B cell (primary cell): ENCODE measurements at regions not wholly inside any gene's neighbourhood (a gene's known extent, or its start where the extent isn't known, plus 50 kb on each side); places are given as distances from the start of the nearest gene placed in this dataset.

Experiments
- ATAC-seq: fragments of 200-7000 bp; cut with Tn5 transposase; one replicate; pipeline ENCODE4 v1.10.0; 2021; ENCODE audit warnings: low read depth, mild to moderate bottlenecking, moderate number of reproducible peaks, moderate library complexity
- CTCF ChIA-PET: fragments of 350-600 bp; sonication (Branson Sonifier 250); formaldehyde crosslinking; loops from one replicate; lab custom pipeline; 2021; ENCODE audit warnings: antibody characterized with exemption, inconsistent platforms; lab: Charles Lee
- POLR2A ChIA-PET: fragments of 350-600 bp; sonication (Branson Sonifier 250); formaldehyde crosslinking; loops from one replicate; lab custom pipeline; 2021; ENCODE audit warnings: antibody characterized with exemption; lab: Charles Lee
- DNase-seq: peaks from one replicate; pipeline ENCODE4 v3.0.0; 2013
- H2AFZ ChIP-seq: 2 replicates; pipeline ENCODE4 v1.6.1; 2012; ENCODE audit warnings: mild to moderate bottlenecking, low read depth, low read length; ENCODE audit not compliant: insufficient read depth, poor library complexity, severe bottlenecking
- H3K27ac ChIP-seq, 2 donors: 1 replicate in 1 of 2; 2 replicates in 1 of 2; pipeline ENCODE4 v1.5.1; 2012 to 2013; ENCODE audit warnings: low read length in 2 of 2, mild to moderate bottlenecking in 2 of 2, moderate library complexity in 1 of 2
- H3K27me3 ChIP-seq, 4 experiments: fragments of 200-600 bp in 1 of 4; sonication (generic) in 1 of 4; replicated peaks in 1 of 4; 1 replicate in 2 of 4; 2 replicates in 2 of 4; pipeline versions ENCODE4 v1.6.1 to v1.7.0; 2013 to 2016; ENCODE audit warnings: low read length in 3 of 4, mild to moderate bottlenecking in 2 of 4, mixed read lengths in 1 of 4, moderate library complexity in 1 of 4; ENCODE audit not compliant: insufficient read depth in 4 of 4, control insufficient read depth in 3 of 4; ENCODE audit errors: control extremely low read depth in 1 of 4
- H3K36me3 ChIP-seq, 2 experiments: replicated peaks in 1 of 2; 1 replicate in 1 of 2; 2 replicates in 1 of 2; pipeline versions ENCODE4 v1.6.1 to v1.7.1; 2013; ENCODE audit warnings: low read length in 1 of 2; ENCODE audit not compliant: insufficient read depth in 2 of 2, control insufficient read depth in 1 of 2; ENCODE audit errors: control extremely low read depth in 1 of 2, extremely low read depth in 1 of 2
- H3K4me1 ChIP-seq, 2 donors: fragments of 200-600 bp in 1 of 2; sonication (generic) in 1 of 2; 1 replicate in 1 of 2; 2 replicates in 1 of 2; pipeline versions ENCODE4 v1.5.1 to v1.6.1; 2013 to 2017; ENCODE audit warnings: low read length in 2 of 2; ENCODE audit not compliant: control insufficient read depth in 2 of 2, insufficient read depth in 2 of 2
- H3K4me2 ChIP-seq: replicated peaks from 2 replicates; pipeline ENCODE3; 2012; ENCODE audit warnings: mild to moderate bottlenecking, low read depth, low read length; ENCODE audit not compliant: poor library complexity, severe bottlenecking
- H3K4me3 ChIP-seq, 5 experiments: fragments of 200-600 bp in 1 of 5; sonication (generic) in 1 of 5; 1 replicate in 3 of 5; 2 replicates in 2 of 5; pipeline versions ENCODE4 v1.5.1 to v1.7.0; 2011 to 2016; ENCODE audit warnings: low read length in 4 of 5, mild to moderate bottlenecking in 4 of 5, low read depth in 2 of 5, control low read depth in 1 of 5, moderate library complexity in 1 of 5; ENCODE audit not compliant: insufficient read depth in 1 of 5; ENCODE audit errors: control extremely low read depth in 1 of 5, extremely low read depth in 1 of 5
- H3K79me2 ChIP-seq: fragments of 200-600 bp; sonication (generic); one replicate; pipeline ENCODE4 v1.6.0; 2016; ENCODE audit warnings: low read length; ENCODE audit not compliant: control insufficient read depth, insufficient read depth
- H3K9ac ChIP-seq: fragments of 200-600 bp; sonication (generic); 2 replicates; pipeline ENCODE4 v1.6.1; 2017; ENCODE audit warnings: mild to moderate bottlenecking, low read length, moderate library complexity
- H3K9me3 ChIP-seq, 3 donors: one replicate each; pipeline versions ENCODE4 v1.6.1 to v1.7.1; 2013; ENCODE audit warnings: low read length in 2 of 3; ENCODE audit not compliant: control insufficient read depth in 2 of 3, insufficient read depth in 1 of 3; ENCODE audit errors: control extremely low read depth in 1 of 3
- H4K20me1 ChIP-seq: 2 replicates; pipeline ENCODE4 v1.6.0; 2012; ENCODE audit warnings: mild to moderate bottlenecking, low read length; ENCODE audit not compliant: insufficient read depth, control insufficient read depth, poor library complexity, severe bottlenecking
- H3K27ac Mint-ChIP-seq: one replicate; pipeline ENCODE4 v1.8.0; 2021; ENCODE audit warnings: mixed read lengths
- H3K27me3 Mint-ChIP-seq: one replicate; pipeline ENCODE4 v1.8.0; 2021; ENCODE audit warnings: mixed read lengths
- H3K4me1 Mint-ChIP-seq: one replicate; pipeline ENCODE4 v1.8.0; 2021; ENCODE audit warnings: mixed read lengths
- H3K4me3 Mint-ChIP-seq: one replicate; pipeline ENCODE4 v1.8.0; 2021; ENCODE audit warnings: mixed read lengths
- H3K9me3 Mint-ChIP-seq: one replicate; pipeline ENCODE4 v1.8.0; 2022; ENCODE audit warnings: mixed read lengths; ENCODE audit not compliant: insufficient read depth
- CTCF ChIP-seq: fragments of 200-600 bp; IDR thresholded peaks from one replicate; pipeline ENCODE4 v1.8.0; 2022; ENCODE audit warnings: antibody characterized with exemption, mild to moderate bottlenecking
- EZH2 ChIP-seq: IDR thresholded peaks from 2 replicates; pipeline ENCODE4 v1.6.1; 2012; ENCODE audit warnings: borderline replicate concordance, low read depth, mild to moderate bottlenecking, moderate library complexity, low read length; ENCODE audit not compliant: insufficient read depth, poor library complexity, severe bottlenecking
- WGBS: methylation state at CpG from one replicate; pipeline ENCODE4 v1.1.5; 2013; ENCODE audit warnings: missing lambda C conversion rate; ENCODE audit not compliant: insufficient coverage; 5-methylcytosine and 5-hydroxymethylcytosine counted together
- intact Hi-C: fragments of 100-400 bp; cut with micrococcal nuclease; formaldehyde crosslinking; loops from one replicate; pipeline ENCODE4 v1.10.0; 2022

GRCh38 chr2:102943251-102943650 is 181.4 kb downstream of the TMEM182 start:
- ChIA-PET CTCF (no interaction called here), POLR2A (no interaction called here)
- Histone ChIP-seq H3K9me3 (no peaks in the 10 kb centered on the region), H3K4me2 (no peak overlapping the region), H3K9ac (no peak overlapping the region), H2AFZ (no peak overlapping the region), H4K20me1 (no peaks in the 10 kb centered on the region), H3K4me1 (no peaks in the 10 kb centered on the region), H3K79me2 (no peaks in the 10 kb centered on the region), H3K36me3 (no peaks in the 10 kb centered on the region), H3K4me3 (no peak overlapping the region), H3K27ac (no peak overlapping the region), H3K27me3 (no peaks in the 10 kb centered on the region)
- WGBS = 60% methylated on average over 1 of the region's 2 CpGs
- Mint-ChIP-seq H3K4me1 (no peaks in the 10 kb centered on the region), H3K9me3 (no peaks in the 10 kb centered on the region), H3K4me3 (no peak overlapping the region), H3K27me3 (no peaks in the 10 kb centered on the region), H3K27ac (no peak overlapping the region)
- intact Hi-C loops = no loop called here
- no peak for TF ChIP-seq CTCF
- no peak for TF ChIP-seq EZH2
- DNase-seq (no peak), ATAC-seq (no peak)

- ChIA-PET POLR2A (no interaction called here), CTCF (no interaction called here)
Measured at GRCh38 chr2:102950371-102950946, 188.6 kb downstream of the TMEM182 start.

More at GRCh38 chr2:102950371-102950946, 188.6 kb downstream of the TMEM182 start:
- ATAC-seq (no peak), DNase-seq (no peak)
- H3K27ac ChIP-seq = no peak overlapping the region
- H3K4me2 ChIP-seq = no peak overlapping the region
- intact Hi-C loops = no loop called here
- H3K36me3 ChIP-seq = no peaks in the 10 kb centered on the region
- no peak overlapping the region for H2AFZ ChIP-seq
- H3K27me3 ChIP-seq = no peaks in the 10 kb centered on the region
- no peaks in the 10 kb centered on the region for H3K9me3 Mint-ChIP-seq
- no peak overlapping the region for H3K4me3 ChIP-seq
- no peaks in the 10 kb centered on the region for H4K20me1 ChIP-seq
- H3K27ac Mint-ChIP-seq = no peak overlapping the region
- H3K9ac ChIP-seq = no peak overlapping the region
- no peaks in the 10 kb centered on the region for H3K4me1 Mint-ChIP-seq
- no peaks in the 10 kb centered on the region for H3K9me3 ChIP-seq
- H3K4me3 Mint-ChIP-seq = no peak overlapping the region
- TF ChIP-seq EZH2 (no peak), CTCF (no peak)
- H3K27me3 Mint-ChIP-seq = no peaks in the 10 kb centered on the region
- no peaks in the 10 kb centered on the region for H3K4me1 ChIP-seq
- 94% methylated on average over 2 of the region's 3 CpGs for WGBS
- H3K79me2 ChIP-seq = no peaks in the 10 kb centered on the region
